A673 (cell line): ENCODE measurements at regions not wholly inside any gene's neighbourhood (a gene's known extent, or its start where the extent isn't known, plus 50 kb on each side); places are given as distances from the start of the nearest gene placed in this dataset.

Source experiments
- BruUV-seq: library from RNA; stranded (reverse); fragments of 400-500 nt; replicated peaks from 2 replicates; lab custom pipeline; 2021; lab: Mats Ljungman, UMichigan
- CTCF ChIA-PET: fragments of 300-600 bp; sonication (Branson Sonifier 250); formaldehyde crosslinking; loops from one replicate; lab custom pipeline; 2022; ENCODE audit warnings: antibody characterized with exemption; lab: Charles Lee
- POLR2A ChIA-PET: fragments of 300-600 bp; sonication (Branson Sonifier 250); formaldehyde crosslinking; loops from one replicate; lab custom pipeline; 2022; ENCODE audit warnings: antibody characterized with exemption; ENCODE audit not compliant: low non-redundant PET; lab: Charles Lee
- DNase-seq: peaks from one replicate; pipeline ENCODE4 v3.0.0-alpha.2; 2015; ENCODE audit warnings: low spot score
- H3K27ac ChIP-seq: fragments of 200-600 bp; sonication (generic); 2 replicates; pipeline ENCODE4 v1.5.1; 2016; ENCODE audit warnings: mixed run types, low read depth, mild to moderate bottlenecking, mixed read lengths, antibody characterized with exemption, low read length; ENCODE audit not compliant: poor library complexity, severe bottlenecking
- H3K27me3 ChIP-seq: fragments of 200-600 bp; sonication (generic); replicated peaks from 2 replicates; pipeline ENCODE4 v1.6.1; 2017; ENCODE audit warnings: mixed run types, low read depth, mild to moderate bottlenecking, mixed read lengths, antibody characterized with exemption, low read length; ENCODE audit not compliant: insufficient read depth, poor library complexity
- H3K36me3 ChIP-seq: fragments of 200-600 bp; sonication (generic); 2 replicates; pipeline ENCODE4 v1.6.1; 2016; ENCODE audit warnings: mixed run types, mild to moderate bottlenecking, mixed read lengths, antibody characterized with exemption, low read length; ENCODE audit not compliant: insufficient read depth, poor library complexity, severe bottlenecking
- H3K4me1 ChIP-seq: fragments of 200-600 bp; sonication (generic); 2 replicates; pipeline ENCODE4 v1.6.1; 2017; ENCODE audit warnings: mixed run types, mild to moderate bottlenecking, mixed read lengths, antibody characterized with exemption, low read length; ENCODE audit not compliant: insufficient read depth, poor library complexity, severe bottlenecking
- H3K4me3 ChIP-seq: fragments of 200-600 bp; sonication (generic); 2 replicates; pipeline ENCODE4 v1.5.1; 2016; ENCODE audit warnings: low read depth, mixed run types, mild to moderate bottlenecking, mixed read lengths, low read length; ENCODE audit not compliant: poor library complexity, severe bottlenecking
- H3K9me3 ChIP-seq: fragments of 200-600 bp; sonication (generic); 2 replicates; pipeline ENCODE4 v1.6.1; 2016; ENCODE audit warnings: mixed run types, low read depth, mild to moderate bottlenecking, mixed read lengths, antibody characterized with exemption, low read length; ENCODE audit not compliant: poor library complexity, severe bottlenecking
- CTCF ChIP-seq: fragments of 300-800, 200-600 bp; sonication (generic); conservative IDR thresholded peaks from 2 replicates; pipeline ENCODE4 v1.5.1; 2017; ENCODE audit warnings: low read depth, mild to moderate bottlenecking, antibody characterized with exemption, low read length, moderate library complexity, mixed read lengths
- EZH2 ChIP-seq: fragments of 200-600 bp; sonication (generic); IDR thresholded peaks from 2 replicates; pipeline ENCODE4 v1.6.1; 2017; ENCODE audit warnings: borderline replicate concordance, low read depth, mild to moderate bottlenecking, mixed read lengths, antibody characterized with exemption, low read length; ENCODE audit not compliant: poor library complexity, severe bottlenecking
- intact Hi-C: fragments of 100-400 bp; cut with micrococcal nuclease; formaldehyde crosslinking; loops from one replicate; pipeline ENCODE4 v1.10.0; 2022; ENCODE audit not compliant: unreplicated experiment

GRCh38 chr13:74073274-74073673 lies 60.9 kb downstream of the KLF12 start:
- DNase-seq, result no peak
- H3K36me3 ChIP-seq, result no peaks in the 10 kb centered on the region
- no peak overlapping the region for H3K4me3 ChIP-seq
- no TSS peak for BruUV-seq
- H3K27me3 ChIP-seq, result no peaks in the 10 kb centered on the region
- H3K27ac ChIP-seq, result no peak overlapping the region
- peaks cover 27% of the 10 kb centered on the region for H3K4me1 ChIP-seq
- ChIA-PET POLR2A (no interaction called here), CTCF (no interaction called here)
- H3K9me3 ChIP-seq, result no peaks in the 10 kb centered on the region
- intact Hi-C loops, result no loop called here
- TF ChIP-seq EZH2, result no peak
- no peak for TF ChIP-seq CTCF

GRCh38 chr13:74070513-74070912 lies 63.7 kb downstream of the KLF12 start:
- POLR2A ChIA-PET, result no interaction called here
- Histone ChIP-seq H3K9me3 (no peaks in the 10 kb centered on the region), H3K4me3 (no peak overlapping the region), H3K4me1 (peaks cover 18% of the 10 kb centered on the region), H3K27me3 (no peaks in the 10 kb centered on the region), H3K36me3 (no peaks in the 10 kb centered on the region), H3K27ac (no peak overlapping the region)
- TF ChIP-seq CTCF (no peak), EZH2 (no peak)
- intact Hi-C loops, result no loop called here
- BruUV-seq, result no TSS peak
- CTCF ChIA-PET, result no interaction called here
- no peak for DNase-seq

GRCh38 chr13:74070065-74070464 lies 64.1 kb downstream of the KLF12 start:
- no peak for TF ChIP-seq EZH2
- TF ChIP-seq CTCF, result no peak
- Histone ChIP-seq H3K9me3 (no peaks in the 10 kb centered on the region), H3K4me3 (no peak overlapping the region), H3K27ac (no peak overlapping the region), H3K27me3 (no peaks in the 10 kb centered on the region), H3K4me1 (peaks cover 14% of the 10 kb centered on the region), H3K36me3 (no peaks in the 10 kb centered on the region)
- BruUV-seq, result no TSS peak
- POLR2A ChIA-PET, result no interaction called here
- intact Hi-C loops, result no loop called here
- DNase-seq, result no peak
- CTCF ChIA-PET, result no interaction called here
